Karpas-422 (cell line): ENCODE measurements at regions not wholly inside any gene's neighbourhood (a gene's known extent, or its start where the extent isn't known, plus 50 kb on each side); places are given as distances from the start of the nearest gene placed in this dataset.

ENCODE experiments used
- DNase-seq: peaks from one replicate; pipeline ENCODE4 v3.0.0-alpha.2; 2015
- H2AFZ ChIP-seq: fragments of 200-600 bp; sonication (generic); 2 replicates; pipeline ENCODE4 v1.6.1; 2014; ENCODE audit warnings: antibody characterized with exemption, low read length, mixed read lengths
- H3K27ac ChIP-seq: fragments of 200-600 bp; sonication (generic); 2 replicates; pipeline ENCODE4 v1.5.1; 2014; ENCODE audit warnings: mild to moderate bottlenecking, low read length, moderate library complexity
- H3K27me3 ChIP-seq: fragments of 200-600 bp; sonication (generic); 2 replicates; pipeline ENCODE4 v1.6.1; 2014; ENCODE audit warnings: low read length, mixed read lengths
- H3K36me3 ChIP-seq: fragments of 200-600 bp; sonication (generic); 2 replicates; pipeline ENCODE4 v1.6.1; 2014; ENCODE audit warnings: low read length, mixed read lengths; ENCODE audit not compliant: insufficient read depth
- H3K4me1 ChIP-seq: fragments of 200-600 bp; sonication (generic); 2 replicates; pipeline ENCODE4 v1.6.1; 2014; ENCODE audit warnings: mild to moderate bottlenecking, low read length, mixed read lengths
- H3K4me2 ChIP-seq: fragments of 200-600 bp; sonication (generic); 2 replicates; pipeline ENCODE4 v1.6.1; 2014; ENCODE audit warnings: low read length, low read depth, mild to moderate bottlenecking; ENCODE audit not compliant: poor library complexity, severe bottlenecking
- H3K4me3 ChIP-seq: fragments of 200-600 bp; sonication (generic); 2 replicates; pipeline ENCODE4 v1.5.1; 2014; ENCODE audit warnings: mild to moderate bottlenecking, antibody characterized with exemption, low read length, mixed read lengths
- H3K79me2 ChIP-seq: fragments of 200-600 bp; sonication (generic); 2 replicates; pipeline ENCODE4 v1.6.1; 2014; ENCODE audit warnings: mild to moderate bottlenecking, low read length, mixed read lengths
- H3K9ac ChIP-seq: fragments of 200-600 bp; sonication (generic); 2 replicates; pipeline ENCODE4 v1.6.0; 2014; ENCODE audit warnings: low read length
- H3K9me2 ChIP-seq: fragments of 200-600 bp; sonication (generic), shearing (Covaris generic); replicated peaks from 2 replicates; pipeline ENCODE4 v1.6.0; 2014; ENCODE audit warnings: mild to moderate bottlenecking, low read length, moderate library complexity; ENCODE audit not compliant: insufficient read depth
- H3K9me3 ChIP-seq: fragments of 300-700, 200-600 bp; sonication (generic); 2 replicates; pipeline ENCODE4 v1.6.1; 2014; ENCODE audit warnings: low read length, mixed read lengths
- H4K20me1 ChIP-seq: fragments of 200-600 bp; sonication (generic); 2 replicates; pipeline ENCODE4 v1.6.1; 2014; ENCODE audit warnings: mild to moderate bottlenecking, antibody characterized with exemption, low read length, low read depth; ENCODE audit not compliant: insufficient read depth

DNA sequence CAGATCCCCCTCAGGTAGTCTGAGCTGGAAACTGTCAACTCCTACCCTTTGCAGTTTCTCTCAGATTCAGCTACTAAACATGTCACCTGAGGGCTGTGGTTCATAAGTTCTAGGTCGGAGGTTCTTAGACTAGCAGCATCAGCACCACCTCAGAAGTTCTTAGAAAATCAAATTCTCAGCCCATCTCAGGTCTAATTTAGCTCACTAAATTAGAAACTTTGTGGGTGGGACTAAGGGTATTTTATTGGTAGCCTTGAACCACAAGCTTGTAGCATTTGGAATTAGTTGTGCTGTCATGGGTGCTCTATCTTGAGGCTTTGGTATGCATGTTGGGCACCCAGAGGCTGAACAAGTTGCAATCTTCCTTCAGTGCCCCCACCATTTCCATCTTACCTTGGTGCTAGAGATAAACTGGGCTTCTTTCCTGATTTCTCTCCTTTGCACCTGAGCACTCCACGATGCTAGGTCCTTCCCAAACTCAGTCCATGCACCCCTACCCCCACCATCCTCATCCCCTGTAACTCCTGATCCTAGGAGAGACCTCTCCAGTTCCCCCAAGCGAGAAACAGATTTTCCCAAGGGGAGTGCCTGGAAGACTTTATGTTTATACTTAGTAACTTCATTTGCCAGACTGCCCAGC, 54.2 kb downstream of the S1PR1 start:
- Histone ChIP-seq H3K27ac (no peak overlapping the region), H3K9ac (no peak overlapping the region), H2AFZ (no peak overlapping the region)

DNA sequence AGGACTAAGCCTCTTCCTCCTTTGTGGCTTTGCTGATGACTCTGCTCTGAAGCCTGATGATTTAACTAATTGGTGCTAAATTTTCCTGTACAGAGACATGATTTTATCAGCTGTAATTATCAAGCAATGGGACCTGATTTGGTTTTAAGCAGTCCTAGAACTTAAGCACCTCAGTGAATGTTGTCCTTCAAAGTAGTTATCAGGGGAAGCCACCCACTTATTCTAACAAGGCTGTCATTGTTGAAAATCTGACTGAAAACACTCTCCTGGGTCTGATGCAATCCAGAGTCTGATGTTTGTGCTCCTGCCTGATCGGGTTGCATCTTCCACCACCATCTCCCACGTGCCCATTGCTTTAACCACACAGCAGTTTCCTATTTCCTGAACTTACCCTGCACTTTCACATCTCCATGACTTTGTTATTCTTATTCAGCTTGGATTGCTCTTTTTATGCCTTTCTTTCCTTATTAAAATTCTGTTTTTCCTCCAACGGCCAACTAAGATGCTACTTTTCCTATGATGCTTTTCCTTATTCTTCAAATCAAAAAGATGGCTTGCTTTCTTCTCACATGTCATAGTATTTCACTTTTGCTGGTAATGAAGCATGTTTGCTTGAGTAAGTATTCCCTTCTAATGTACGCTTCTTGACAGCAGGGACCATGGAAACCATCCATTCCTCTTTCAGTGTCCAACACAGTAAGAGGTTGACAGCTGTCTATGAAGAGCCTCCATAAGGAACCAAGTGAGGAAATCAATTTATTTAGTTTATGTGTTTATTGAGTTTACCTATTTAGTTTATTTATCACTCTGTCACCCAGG, 55.0 kb downstream of the S1PR1 start:
- no peak overlapping the region for H2AFZ ChIP-seq
- H3K27me3 ChIP-seq, result no peaks in the 10 kb centered on the region
- H3K36me3 ChIP-seq, result no peaks in the 10 kb centered on the region
- H3K4me2 ChIP-seq, result peak overlapping the region; percentile 50
- no peaks in the 10 kb centered on the region for H3K9me2 ChIP-seq
- no peaks in the 10 kb centered on the region for H4K20me1 ChIP-seq
- no peak overlapping the region for H3K27ac ChIP-seq
- H3K9ac ChIP-seq, result no peak overlapping the region; the same call in 1 of the 2 replicates
- H3K4me3 ChIP-seq, result no peak overlapping the region
- H3K9me3 ChIP-seq, result no peaks in the 10 kb centered on the region
- DNase-seq, result peak; percentile 73
- H3K4me1 ChIP-seq, result peaks cover 32% of the 10 kb centered on the region
- no peaks in the 10 kb centered on the region for H3K79me2 ChIP-seq

More for the DNA sequence above, 54.2 kb downstream of the S1PR1 start:
- no peak overlapping the region for H3K4me3 ChIP-seq
- H3K4me2 ChIP-seq, result peak overlapping the region; percentile 50
- H3K4me1 ChIP-seq, result peaks cover 32% of the 10 kb centered on the region
- no peaks in the 10 kb centered on the region for H3K79me2 ChIP-seq
- H3K36me3 ChIP-seq, result no peaks in the 10 kb centered on the region
- no peaks in the 10 kb centered on the region for H3K27me3 ChIP-seq
- H3K9me3 ChIP-seq, result no peaks in the 10 kb centered on the region
- no peaks in the 10 kb centered on the region for H4K20me1 ChIP-seq
- peak; percentile 60 for DNase-seq
- H3K9me2 ChIP-seq, result no peaks in the 10 kb centered on the region

DNA sequence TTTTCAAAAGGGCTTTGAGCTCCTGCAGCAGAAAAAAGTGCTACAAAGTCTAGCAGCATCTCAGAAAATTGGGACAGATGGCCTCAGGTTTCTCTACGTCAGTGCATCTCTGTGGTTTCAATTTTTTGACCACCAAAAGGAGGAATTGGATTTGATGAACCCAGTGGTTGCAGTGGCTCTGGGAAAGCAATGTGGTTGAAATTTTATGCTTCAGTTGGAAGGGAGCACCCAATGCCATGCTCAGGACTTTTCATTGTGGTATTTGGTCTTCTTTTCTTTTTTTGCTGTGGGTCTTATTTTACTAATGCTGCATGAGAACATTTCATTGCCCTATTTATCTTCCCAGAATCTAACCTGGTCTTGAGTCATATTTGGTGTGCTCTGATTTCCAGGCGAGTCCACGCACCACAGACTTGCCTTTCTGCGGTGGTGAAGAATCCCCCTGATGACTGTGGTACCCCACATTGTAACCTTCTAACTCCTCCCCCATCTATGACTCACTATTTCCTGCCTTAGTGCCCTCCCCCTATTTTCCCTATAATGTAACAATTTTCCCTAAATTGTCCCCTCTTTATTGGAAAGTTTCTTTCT, 56.7 kb downstream of the S1PR1 start:
- H3K4me1 ChIP-seq, result peaks cover 32% of the 10 kb centered on the region
- H3K4me3 ChIP-seq, result no peak overlapping the region
- H3K27ac ChIP-seq, result no peak overlapping the region
- no peak overlapping the region for H2AFZ ChIP-seq
- DNase-seq, result no peak
- H4K20me1 ChIP-seq, result no peaks in the 10 kb centered on the region
- no peaks in the 10 kb centered on the region for H3K79me2 ChIP-seq
- no peaks in the 10 kb centered on the region for H3K36me3 ChIP-seq
- H3K9me2 ChIP-seq, result no peaks in the 10 kb centered on the region
- no peaks in the 10 kb centered on the region for H3K27me3 ChIP-seq
- H3K9me3 ChIP-seq, result no peaks in the 10 kb centered on the region
- H3K4me2 ChIP-seq, result no peak overlapping the region
- H3K9ac ChIP-seq, result no peak overlapping the region

DNA sequence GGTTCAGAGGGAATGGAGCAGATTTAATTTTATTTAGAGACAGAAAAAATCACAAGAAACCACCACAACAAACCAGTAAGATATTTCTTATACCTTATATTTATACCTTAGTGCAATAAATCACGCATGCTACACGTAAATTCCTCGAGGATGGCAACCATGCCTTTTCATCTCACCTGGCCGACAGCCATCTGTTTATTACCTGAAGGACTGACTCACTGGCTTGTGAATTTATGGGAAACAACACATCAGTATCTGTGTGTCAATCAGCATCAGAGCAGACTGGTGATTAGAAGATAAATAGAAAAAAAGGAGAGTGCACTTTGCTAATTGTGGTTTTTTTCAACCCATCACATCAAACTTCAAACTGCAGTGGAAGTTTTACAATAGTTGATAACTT, 58.4 kb downstream of the S1PR1 start:
- no peak overlapping the region for H3K9ac ChIP-seq
- DNase-seq, result no peak
- H3K9me2 ChIP-seq, result no peaks in the 10 kb centered on the region
- H3K4me1 ChIP-seq, result peaks cover 31% of the 10 kb centered on the region
- no peaks in the 10 kb centered on the region for H3K27me3 ChIP-seq
- no peak overlapping the region for H2AFZ ChIP-seq
- no peak overlapping the region for H3K4me2 ChIP-seq
- H3K4me3 ChIP-seq, result no peak overlapping the region
- no peak overlapping the region for H3K27ac ChIP-seq
- no peaks in the 10 kb centered on the region for H3K36me3 ChIP-seq
- H3K9me3 ChIP-seq, result no peaks in the 10 kb centered on the region
- no peaks in the 10 kb centered on the region for H3K79me2 ChIP-seq
- H4K20me1 ChIP-seq, result no peaks in the 10 kb centered on the region

DNA sequence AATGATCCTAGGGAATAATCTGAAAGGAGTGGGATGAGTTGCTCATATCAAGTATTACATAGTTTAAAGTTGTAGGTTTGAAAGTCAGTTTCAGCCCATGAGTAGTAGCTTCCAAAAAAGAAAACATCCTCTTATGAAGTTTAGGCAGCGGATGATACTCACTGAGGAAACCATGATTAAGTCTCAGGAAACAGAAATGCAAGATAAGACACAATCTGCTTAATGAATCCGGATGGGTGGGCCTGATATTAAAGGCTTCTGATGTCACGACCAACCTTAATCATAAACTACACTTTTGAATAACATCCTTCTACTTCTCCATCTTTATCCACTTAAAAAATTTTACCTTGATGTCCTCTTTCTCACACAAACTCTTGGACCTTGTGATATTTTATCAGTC, 61.8 kb downstream of the S1PR1 start:
- no peak overlapping the region for H3K27ac ChIP-seq
- no peak overlapping the region for H3K4me2 ChIP-seq
- no peaks in the 10 kb centered on the region for H3K9me3 ChIP-seq
- H3K27me3 ChIP-seq, result no peaks in the 10 kb centered on the region
- H3K36me3 ChIP-seq, result no peaks in the 10 kb centered on the region
- H3K79me2 ChIP-seq, result no peaks in the 10 kb centered on the region
- no peak overlapping the region for H3K9ac ChIP-seq
- no peaks in the 10 kb centered on the region for H3K9me2 ChIP-seq
- no peaks in the 10 kb centered on the region for H4K20me1 ChIP-seq
- DNase-seq, result no peak
- H3K4me1 ChIP-seq, result peaks cover 3% of the 10 kb centered on the region
- H3K4me3 ChIP-seq, result no peak overlapping the region
- no peak overlapping the region for H2AFZ ChIP-seq

- Histone ChIP-seq H3K27ac (no peak overlapping the region), H2AFZ (no peak overlapping the region), H3K9ac (no peak overlapping the region), H3K27me3 (no peaks in the 10 kb centered on the region), H3K36me3 (no peaks in the 10 kb centered on the region), H3K9me3 (no peaks in the 10 kb centered on the region), H3K4me1 (no peaks in the 10 kb centered on the region), H3K4me2 (no peak overlapping the region), H4K20me1 (no peaks in the 10 kb centered on the region), H3K79me2 (no peaks in the 10 kb centered on the region), H3K4me3 (no peak overlapping the region), H3K9me2 (no peaks in the 10 kb centered on the region)
- DNase-seq, result no peak
Observed at GRCh38 chr1:101299141-101299540, 62.3 kb downstream of the S1PR1 start.

DNA sequence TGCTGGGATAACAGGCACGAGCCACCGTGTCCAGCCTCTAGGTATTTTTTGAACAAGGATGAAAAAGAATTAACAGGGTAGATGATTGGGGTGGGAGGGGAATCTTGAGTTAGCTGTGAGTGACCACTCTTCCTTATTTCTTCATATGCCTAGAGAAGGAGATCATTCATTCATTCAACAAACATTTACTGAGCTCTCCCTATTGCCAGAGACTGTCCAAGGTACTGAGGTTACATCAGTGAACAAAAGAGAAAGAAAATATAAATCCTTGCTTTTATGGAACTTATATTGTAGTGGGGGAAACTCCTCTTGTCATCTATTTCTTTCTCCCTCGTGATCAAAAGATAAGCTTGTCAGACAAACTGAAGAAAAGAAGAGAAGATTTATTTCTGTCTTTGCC, 62.9 kb downstream of the S1PR1 start:
- Histone ChIP-seq H3K9ac (no peak overlapping the region), H2AFZ (no peak overlapping the region), H3K27me3 (no peaks in the 10 kb centered on the region), H3K9me2 (no peaks in the 10 kb centered on the region), H3K9me3 (no peaks in the 10 kb centered on the region), H3K4me2 (no peak overlapping the region), H4K20me1 (no peaks in the 10 kb centered on the region), H3K79me2 (no peaks in the 10 kb centered on the region), H3K27ac (no peak overlapping the region), H3K4me1 (no peaks in the 10 kb centered on the region), H3K36me3 (no peaks in the 10 kb centered on the region), H3K4me3 (no peak overlapping the region)
- no peak for DNase-seq

- no peaks in the 10 kb centered on the region for H4K20me1 ChIP-seq
Observed at GRCh38 chr1:101300916-101301315, 64.1 kb downstream of the S1PR1 start.

More at GRCh38 chr1:101300916-101301315, 64.1 kb downstream of the S1PR1 start:
- H3K4me2 ChIP-seq, result no peak overlapping the region
- no peak for DNase-seq
- H3K4me3 ChIP-seq, result no peak overlapping the region
- H3K36me3 ChIP-seq, result no peaks in the 10 kb centered on the region
- H3K79me2 ChIP-seq, result no peaks in the 10 kb centered on the region
- H3K4me1 ChIP-seq, result no peaks in the 10 kb centered on the region
- no peaks in the 10 kb centered on the region for H3K27me3 ChIP-seq
- H3K9me3 ChIP-seq, result no peaks in the 10 kb centered on the region
- no peak overlapping the region for H3K9ac ChIP-seq
- no peak overlapping the region for H2AFZ ChIP-seq
- no peak overlapping the region for H3K27ac ChIP-seq
- H3K9me2 ChIP-seq, result no peaks in the 10 kb centered on the region
